SK-N-MC (cell line): ENCODE measurements at regions not wholly inside any gene's neighbourhood (a gene's known extent, or its start where the extent isn't known, plus 50 kb on each side); places are given as distances from the start of the nearest gene placed in this dataset.

Experiments
- EZH2 ChIP-seq: fragments of 200-600 bp; sonication (generic); IDR thresholded peaks from one replicate; pipeline ENCODE4 v1.6.1; 2017; ENCODE audit warnings: antibody characterized with exemption
- POLR2AphosphoS5 ChIP-seq: IDR thresholded peaks from 2 replicates; pipeline ENCODE4 v1.6.1; 2012; ENCODE audit warnings: mild to moderate bottlenecking, low read depth, low read length, borderline replicate concordance

GRCh38 chr14:104450811-104451401 is 128.7 kb upstream of the C14orf180 start:
- TF ChIP-seq EZH2 (no peak), POLR2AphosphoS5 (no peak)
